Heart left ventricle (tissue), 13 donors: ENCODE measurements at regions not wholly inside any gene's neighbourhood (a gene's known extent, or its start where the extent isn't known, plus 50 kb on each side); places are given as distances from the start of the nearest gene placed in this dataset.

ENCODE experiments used
- CTCF ChIP-seq, 12 donors: fragments of 200-600 bp; sonication (generic) in 4 of 12; IDR thresholded peaks; one replicate each; pipeline versions ENCODE4 v1.5.0 to v1.8.0; 2018 to 2022; ENCODE audit warnings: antibody characterized with exemption in 12 of 12, mild to moderate bottlenecking in 5 of 12
- POLR2A ChIP-seq, 2 donors: fragments of 450-650 bp; IDR thresholded peaks; one replicate each; pipeline ENCODE4 v1.6.1; 2017; ENCODE audit warnings: antibody characterized with exemption in 2 of 2, mild to moderate bottlenecking in 2 of 2, moderate library complexity in 2 of 2
- donor health status: ischemic (EF 13 %, LVEDD 7.1; RV severe dilation, severe dysfunction).
- donor health status: DM: no; HTN: yes; CAD: no.
- donor health status: DM: no; HTN: no; CAD: no.
- donor health status: ischemic (EF 25% LVEDD 6.9; RV normal size, moderate dysfunction).
- donor health status: ischemic (EF 25% LVEDD 5.7; RV mildly dilated, moderate dysfunction).
- donor health status: ischemic (EF 35%, LVEDD 5.7; RV mildly dilated, moderate dysfunction).
- donor health status: nonischemic (EF 11% LVEDD 7.7; RV severe dilation, severe dysfunction).
- donor health status: DM: yes; HTN: yes; CAD: no.
- donor health status: PGD.
- donor health status: ischemic (EF 29% LVEDD 5.4; RV normal size, mild dysfunction).
- donor health status: nonischemic (EF 23%, LVEDD 6.1; RV moderate dilation, normal function).

DNA sequence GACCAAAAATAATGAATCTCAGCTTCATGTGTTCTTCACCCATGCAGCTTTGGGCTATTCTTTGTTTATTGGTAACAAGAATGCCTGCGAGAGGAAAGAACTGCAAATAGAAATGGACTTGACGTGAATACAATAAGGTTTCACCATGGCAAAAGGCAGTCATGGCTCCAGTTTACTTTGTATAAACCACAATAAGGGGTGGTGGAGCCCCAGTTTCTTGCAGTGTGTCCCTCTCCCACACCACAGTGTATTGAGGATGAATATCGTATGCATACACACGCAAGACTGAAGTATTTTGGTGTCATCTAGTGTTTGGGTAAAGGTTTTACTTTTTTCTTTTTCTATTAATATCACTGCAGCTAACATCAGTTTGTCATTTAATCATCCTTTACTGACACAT is 159.7 kb upstream of the CNTN4 start:
- no peak for TF ChIP-seq CTCF (IDR thresholded peaks at IDR 0.05)
- TF ChIP-seq POLR2A (IDR thresholded peaks at IDR 0.05) = no peak
